ENCODE measurements at regions not wholly inside any gene's neighbourhood (a gene's known extent, or its start where the extent isn't known, plus 50 kb on each side); places are given as distances from the start of the nearest gene placed in this dataset.
"Not testable (repeated sequence)": the region's sequence is repeated elsewhere in the genome, so short reads cannot be mapped to it uniquely, and the experiment has no call there.

GRCh38 chr2:110308728-110309127 is 96.4 kb upstream of the MTLN start:
- TF ChIP-seq, protein P1, sequence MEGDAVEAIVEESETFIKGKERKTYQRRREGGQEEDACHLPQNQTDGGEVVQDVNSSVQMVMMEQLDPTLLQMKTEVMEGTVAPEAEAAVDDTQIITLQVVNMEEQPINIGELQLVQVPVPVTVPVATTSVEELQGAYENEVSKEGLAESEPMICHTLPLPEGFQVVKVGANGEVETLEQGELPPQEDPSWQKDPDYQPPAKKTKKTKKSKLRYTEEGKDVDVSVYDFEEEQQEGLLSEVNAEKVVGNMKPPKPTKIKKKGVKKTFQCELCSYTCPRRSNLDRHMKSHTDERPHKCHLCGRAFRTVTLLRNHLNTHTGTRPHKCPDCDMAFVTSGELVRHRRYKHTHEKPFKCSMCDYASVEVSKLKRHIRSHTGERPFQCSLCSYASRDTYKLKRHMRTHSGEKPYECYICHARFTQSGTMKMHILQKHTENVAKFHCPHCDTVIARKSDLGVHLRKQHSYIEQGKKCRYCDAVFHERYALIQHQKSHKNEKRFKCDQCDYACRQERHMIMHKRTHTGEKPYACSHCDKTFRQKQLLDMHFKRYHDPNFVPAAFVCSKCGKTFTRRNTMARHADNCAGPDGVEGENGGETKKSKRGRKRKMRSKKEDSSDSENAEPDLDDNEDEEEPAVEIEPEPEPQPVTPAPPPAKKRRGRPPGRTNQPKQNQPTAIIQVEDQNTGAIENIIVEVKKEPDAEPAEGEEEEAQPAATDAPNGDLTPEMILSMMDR (IDR thresholded peaks at IDR 0.05 in 4 of 5, conservative IDR thresholded peaks at IDR 0.05 in 1 of 5), result not testable (repeated sequence)
- TF ChIP-seq POLR2A (IDR thresholded peaks at IDR 0.05), result not testable (repeated sequence)

Measured in gastrocnemius medialis (tissue), 4 donors.